ENCODE measurements at regions not wholly inside any gene's neighbourhood (a gene's known extent, or its start where the extent isn't known, plus 50 kb on each side); places are given as distances from the start of the nearest gene placed in this dataset.

- TF ChIP-seq PATZ1 (CRISPR knock-in tag; IDR thresholded peaks at IDR 0.05; ENCODE audit: borderline replicate concordance): no peak
- no peak for TF ChIP-seq BACH2 (CRISPR knock-in tag; IDR thresholded peaks at IDR 0.05; ENCODE audit: borderline replicate concordance)
- no peak for TF ChIP-seq POU6F1 (CRISPR knock-in tag; IDR thresholded peaks at IDR 0.05; ENCODE audit: borderline replicate concordance, low read depth)
- TF ChIP-seq ZNF565 (CRISPR knock-in tag; conservative IDR thresholded peaks at IDR 0.05; ENCODE audit: low read depth): no peak
- no peak for TF ChIP-seq ZFP3 (CRISPR knock-in tag; IDR thresholded peaks at IDR 0.05)
- no peak for TF ChIP-seq ISL1 (CRISPR knock-in tag; IDR thresholded peaks at IDR 0.05)
- no peak for TF ChIP-seq ARNTL (CRISPR knock-in tag; IDR thresholded peaks at IDR 0.05; ENCODE audit: borderline replicate concordance, low read depth)
- TF ChIP-seq SNAI2 (CRISPR knock-in tag; IDR thresholded peaks at IDR 0.05): no peak
Measured at GRCh38 chr5:133809801-133810200, 158.6 kb downstream of the C5orf15 start.
